Epithelial cell of esophagus (primary cell): ENCODE measurements at regions not wholly inside any gene's neighbourhood (a gene's known extent, or its start where the extent isn't known, plus 50 kb on each side); places are given as distances from the start of the nearest gene placed in this dataset.

Experiments used
- DNase-seq: peaks from one replicate; pipeline ENCODE4 v3.0.0; 2010; ENCODE audit warnings: low read depth
- H3K4me3 ChIP-seq: 2 replicates; pipeline ENCODE4 v1.5.1; 2011; ENCODE audit warnings: mild to moderate bottlenecking, low read length, control low read depth
- TF ChIP-seq, protein P1 (sequence below): IDR thresholded peaks from 2 replicates; pipeline ENCODE4 v1.5.1; 2011; ENCODE audit warnings: low read depth, mild to moderate bottlenecking, low read length, control low read depth, inconsistent platforms; ENCODE audit not compliant: insufficient read depth; ENCODE audit errors: missing control alignments

DNA sequence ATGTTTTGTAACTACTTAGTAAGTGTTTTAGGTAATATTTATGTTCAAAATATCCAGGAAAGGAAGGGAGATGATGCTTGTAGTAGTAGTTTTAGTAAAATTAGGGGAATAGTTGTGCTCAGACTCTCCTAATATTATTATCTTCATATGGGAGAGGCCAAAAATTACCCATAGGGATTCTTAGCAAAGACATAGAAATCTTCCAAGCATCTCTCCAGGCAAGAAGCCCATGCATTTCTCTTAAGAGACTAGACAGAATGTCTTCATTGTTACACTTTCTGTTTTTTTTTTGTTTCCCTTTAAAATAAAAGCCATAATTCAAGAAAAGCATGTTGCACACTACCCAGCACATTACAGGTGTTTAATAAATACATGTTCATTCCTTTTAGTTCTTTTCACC is 180.6 kb downstream of the CYB561 start:
- TF ChIP-seq, protein P1, sequence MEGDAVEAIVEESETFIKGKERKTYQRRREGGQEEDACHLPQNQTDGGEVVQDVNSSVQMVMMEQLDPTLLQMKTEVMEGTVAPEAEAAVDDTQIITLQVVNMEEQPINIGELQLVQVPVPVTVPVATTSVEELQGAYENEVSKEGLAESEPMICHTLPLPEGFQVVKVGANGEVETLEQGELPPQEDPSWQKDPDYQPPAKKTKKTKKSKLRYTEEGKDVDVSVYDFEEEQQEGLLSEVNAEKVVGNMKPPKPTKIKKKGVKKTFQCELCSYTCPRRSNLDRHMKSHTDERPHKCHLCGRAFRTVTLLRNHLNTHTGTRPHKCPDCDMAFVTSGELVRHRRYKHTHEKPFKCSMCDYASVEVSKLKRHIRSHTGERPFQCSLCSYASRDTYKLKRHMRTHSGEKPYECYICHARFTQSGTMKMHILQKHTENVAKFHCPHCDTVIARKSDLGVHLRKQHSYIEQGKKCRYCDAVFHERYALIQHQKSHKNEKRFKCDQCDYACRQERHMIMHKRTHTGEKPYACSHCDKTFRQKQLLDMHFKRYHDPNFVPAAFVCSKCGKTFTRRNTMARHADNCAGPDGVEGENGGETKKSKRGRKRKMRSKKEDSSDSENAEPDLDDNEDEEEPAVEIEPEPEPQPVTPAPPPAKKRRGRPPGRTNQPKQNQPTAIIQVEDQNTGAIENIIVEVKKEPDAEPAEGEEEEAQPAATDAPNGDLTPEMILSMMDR, result no peak
- no peak overlapping the region for H3K4me3 ChIP-seq
- no peak for DNase-seq

DNA sequence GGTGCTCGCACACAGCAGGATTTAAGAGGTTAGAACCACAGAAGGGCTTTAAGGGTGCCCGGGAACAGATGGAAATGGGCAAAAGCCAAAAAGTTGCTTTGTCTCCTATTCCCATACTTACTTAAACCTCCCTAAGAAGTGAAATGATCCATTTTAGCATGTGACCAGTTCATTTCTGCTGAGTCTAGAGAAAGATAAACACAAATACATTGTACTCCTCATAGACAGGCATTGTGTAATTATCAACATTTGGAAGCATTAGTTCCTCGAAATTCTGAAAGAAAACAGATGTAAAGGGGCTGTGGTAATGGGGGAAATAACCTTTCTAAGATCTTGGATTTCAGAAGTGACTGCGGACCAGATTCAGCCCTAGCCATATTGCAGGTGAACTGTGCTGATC is 178.3 kb downstream of the CYB561 start:
- TF ChIP-seq, protein P1, result no peak
- H3K4me3 ChIP-seq, result no peak overlapping the region
- DNase-seq, result no peak

DNA sequence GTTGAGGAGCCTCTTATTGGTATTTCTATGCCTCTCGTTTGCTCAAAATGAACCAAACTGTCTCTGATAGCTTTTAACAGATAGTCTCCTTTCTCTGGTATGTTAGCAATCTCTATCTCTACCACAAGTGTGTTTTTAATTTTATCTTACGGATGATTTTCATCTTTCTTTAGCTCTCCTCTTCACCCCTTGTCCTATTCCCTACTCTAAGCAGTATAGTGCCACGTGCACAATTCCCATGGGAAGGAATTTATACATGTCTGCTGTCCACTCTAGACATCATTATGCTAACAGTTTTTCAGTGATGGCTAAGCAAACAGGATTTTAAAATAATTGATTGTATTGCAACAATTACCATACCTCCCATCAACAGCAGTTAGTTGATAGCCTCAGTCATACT is 177.3 kb downstream of the CYB561 start:
- TF ChIP-seq, protein P1, result no peak
- no peak for DNase-seq
- H3K4me3 ChIP-seq, result no peak overlapping the region

DNA sequence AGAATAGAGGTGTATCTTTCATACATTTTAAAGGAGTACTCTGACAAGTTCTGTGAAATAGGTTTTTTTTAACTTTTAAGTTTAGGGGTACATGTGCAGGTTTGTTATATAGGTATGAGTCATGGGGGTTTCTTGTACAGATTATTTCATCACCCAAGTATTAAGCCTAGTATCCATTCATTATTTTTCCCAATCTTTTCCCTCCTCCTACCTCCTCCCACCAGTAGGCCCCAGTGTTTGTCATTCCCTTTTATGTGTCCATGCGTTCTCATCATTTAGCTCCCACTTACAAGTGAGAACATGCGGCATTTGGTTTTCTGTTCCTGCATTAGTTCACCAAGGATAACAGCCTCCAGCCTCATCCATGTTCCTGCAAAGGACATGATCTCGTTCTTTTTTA is 175.5 kb downstream of the CYB561 start:
- TF ChIP-seq, protein P1, result no peak
- peak; percentile 58 for DNase-seq
- H3K4me3 ChIP-seq, result no peak overlapping the region

DNA sequence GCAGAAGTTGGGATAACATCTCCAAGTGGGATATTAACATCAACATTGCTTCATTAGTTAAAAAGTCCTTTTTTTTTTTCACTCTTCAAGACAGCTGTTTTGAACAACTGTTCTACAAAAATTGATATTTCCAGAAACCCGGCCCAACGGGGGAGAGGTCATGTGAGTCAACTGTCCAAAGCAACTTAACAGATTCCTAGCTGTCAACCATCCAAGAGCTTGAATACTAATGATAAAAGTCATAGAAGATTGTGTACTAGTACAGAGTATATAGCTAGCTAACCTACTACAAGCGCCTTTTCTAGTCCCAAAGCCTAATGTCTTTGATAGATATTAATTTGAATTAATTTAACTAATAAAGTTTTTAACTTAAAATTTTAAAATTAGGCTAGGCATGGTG is 172.0 kb downstream of the CYB561 start:
- no peak for DNase-seq
- no peak overlapping the region for H3K4me3 ChIP-seq
- TF ChIP-seq, protein P1, result no peak

DNA sequence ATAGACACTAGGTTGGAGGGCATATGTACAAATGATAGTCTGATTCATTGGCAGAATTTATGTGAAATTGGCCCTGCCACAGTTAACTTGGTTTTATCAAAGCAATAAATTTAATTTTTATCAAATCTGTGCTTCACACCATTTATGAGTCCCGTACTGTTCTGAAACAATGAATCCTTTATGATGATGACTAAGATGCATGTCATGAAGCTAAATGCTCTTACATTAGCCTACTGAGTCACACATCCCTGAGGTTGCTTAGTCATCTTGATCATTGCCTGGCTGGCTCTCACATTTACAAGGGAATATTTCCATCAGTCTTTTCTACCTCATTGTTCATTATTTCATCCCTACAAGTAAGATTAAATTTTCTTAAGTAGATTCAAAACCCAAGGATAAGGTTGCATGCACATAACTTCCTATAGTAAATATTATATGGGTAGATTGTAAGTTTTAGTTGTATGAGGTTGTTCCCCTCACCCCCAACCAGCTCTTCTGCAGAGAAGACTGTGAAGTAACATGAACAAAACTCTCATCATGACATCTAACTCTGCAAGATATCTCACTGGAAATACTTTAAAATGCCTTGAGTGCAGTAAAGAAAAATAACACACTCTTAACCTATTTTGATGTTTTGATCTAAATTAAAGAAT is 170.7 kb downstream of the CYB561 start:
- DNase-seq, result peak; percentile 96
- no peak overlapping the region for H3K4me3 ChIP-seq
- TF ChIP-seq, protein P1, result no peak
